GM19372 (cell line): ENCODE measurements at regions not wholly inside any gene's neighbourhood (a gene's known extent, or its start where the extent isn't known, plus 50 kb on each side); places are given as distances from the start of the nearest gene placed in this dataset.

Source experiments
- ATAC-seq: cut with Tn5 transposase; IDR thresholded peaks from one replicate; pipeline ENCODE4 v1.9.1; 2021; ENCODE audit warnings: mild to moderate bottlenecking, low read depth, moderate library complexity; ENCODE audit not compliant: unreplicated experiment

- ATAC-seq, result no peak
Measured at GRCh38 chrX:68934421-68934820, 105.6 kb downstream of the EFNB1 start.

GRCh38 chrX:68932611-68933010, 103.8 kb downstream of the EFNB1 start:
- no peak for ATAC-seq

- no peak for ATAC-seq
Measured at GRCh38 chrX:68931345-68931744, 102.5 kb downstream of the EFNB1 start.

GRCh38 chrX:68930542-68931317, 101.9 kb downstream of the EFNB1 start:
- no peak for ATAC-seq

- no peak for ATAC-seq
Measured at GRCh38 chrX:68929332-68930150, 100.7 kb downstream of the EFNB1 start.

GRCh38 chrX:68928401-68928800, 99.6 kb downstream of the EFNB1 start:
- ATAC-seq, result no peak

GRCh38 chrX:68927178-68927577, 98.4 kb downstream of the EFNB1 start:
- no peak for ATAC-seq

GRCh38 chrX:68923147-68923546, 94.3 kb downstream of the EFNB1 start:
- ATAC-seq, result no peak

- ATAC-seq, result no peak
Measured at GRCh38 chrX:68922013-68922412, 93.2 kb downstream of the EFNB1 start.

- ATAC-seq, result no peak
Measured at GRCh38 chrX:68920561-68920960, 91.7 kb downstream of the EFNB1 start.

- no peak for ATAC-seq
Measured at GRCh38 chrX:68919707-68920106, 90.9 kb downstream of the EFNB1 start.

- no peak for ATAC-seq
Measured at GRCh38 chrX:68918202-68918601, 89.4 kb downstream of the EFNB1 start.

GRCh38 chrX:68917799-68918198, 89.0 kb downstream of the EFNB1 start:
- no peak for ATAC-seq

- ATAC-seq, result no peak
Measured at GRCh38 chrX:68916891-68917290, 88.1 kb downstream of the EFNB1 start.

GRCh38 chrX:68915778-68916177, 87.0 kb downstream of the EFNB1 start:
- ATAC-seq, result no peak

GRCh38 chrX:68914479-68914946, 85.7 kb downstream of the EFNB1 start:
- ATAC-seq, result no peak

- ATAC-seq, result no peak
Measured at GRCh38 chrX:68913249-68913547, 84.4 kb downstream of the EFNB1 start.

- no peak for ATAC-seq
Measured at GRCh38 chrX:68912113-68912512, 83.3 kb downstream of the EFNB1 start.

- ATAC-seq, result no peak
Measured at GRCh38 chrX:68910731-68911428, 82.1 kb downstream of the EFNB1 start.

GRCh38 chrX:68909945-68910344, 81.1 kb downstream of the EFNB1 start:
- ATAC-seq, result no peak

GRCh38 chrX:68908071-68908470, 79.2 kb downstream of the EFNB1 start:
- ATAC-seq, result no peak
